Mesenchymal stem cell (in vitro differentiated cells and primary cell): ENCODE measurements at regions not wholly inside any gene's neighbourhood (a gene's known extent, or its start where the extent isn't known, plus 50 kb on each side); places are given as distances from the start of the nearest gene placed in this dataset.

Experiments
- DNase-seq: peaks from one replicate; pipeline ENCODE4 v3.0.0-alpha.2; 2013
- H2AFZ ChIP-seq: one replicate; pipeline ENCODE4 v1.6.1; 2013; ENCODE audit warnings: low read depth, mild to moderate bottlenecking, control low read depth, inconsistent platforms, low read length, moderate library complexity
- H2AK5ac ChIP-seq: 2 replicates; pipeline ENCODE4 v1.6.1; 2013; ENCODE audit warnings: low read length, moderate library complexity, mild to moderate bottlenecking, inconsistent platforms; ENCODE audit not compliant: severe bottlenecking
- H2BK120ac ChIP-seq: one replicate; pipeline ENCODE4 v1.6.1; 2013; ENCODE audit warnings: low read depth, mild to moderate bottlenecking, inconsistent platforms, low read length, moderate library complexity
- H2BK12ac ChIP-seq, 2 experiments: one replicate each; pipeline ENCODE4 v1.6.1; 2013; ENCODE audit warnings: inconsistent platforms in 2 of 2, low read length in 2 of 2, mild to moderate bottlenecking in 2 of 2, moderate library complexity in 2 of 2, control low read depth in 1 of 2
- H2BK15ac ChIP-seq: one replicate; pipeline ENCODE4 v1.6.1; 2013; ENCODE audit warnings: mild to moderate bottlenecking, low read depth, inconsistent platforms; ENCODE audit not compliant: poor library complexity, severe bottlenecking
- H2BK5ac ChIP-seq: 2 replicates; pipeline ENCODE4 v1.6.1; 2013; ENCODE audit warnings: low read depth, mild to moderate bottlenecking, low read length, control low read depth, inconsistent platforms; ENCODE audit not compliant: poor library complexity, severe bottlenecking
- H3K14ac ChIP-seq, 2 experiments: one replicate each; pipeline ENCODE4 v1.6.1; 2013; ENCODE audit warnings: inconsistent platforms in 2 of 2, low read length in 2 of 2, control low read depth in 1 of 2, mild to moderate bottlenecking in 1 of 2, moderate library complexity in 1 of 2
- H3K18ac ChIP-seq, 2 experiments: one replicate each; pipeline ENCODE4 v1.6.1; 2013; ENCODE audit warnings: inconsistent platforms in 2 of 2, low read length in 2 of 2, control low read depth in 1 of 2, low read depth in 1 of 2, mild to moderate bottlenecking in 1 of 2
- H3K23ac ChIP-seq, 2 experiments: one replicate each; pipeline ENCODE4 v1.6.1; 2013; ENCODE audit warnings: inconsistent platforms in 2 of 2, low read length in 2 of 2, mild to moderate bottlenecking in 2 of 2, moderate library complexity in 2 of 2, control low read depth in 1 of 2
- H3K27ac ChIP-seq: 2 replicates; pipeline ENCODE4 v1.5.1; 2013; ENCODE audit warnings: mild to moderate bottlenecking, moderate library complexity, low read length, control low read depth, inconsistent platforms; ENCODE audit not compliant: poor library complexity, severe bottlenecking
- H3K27me3 ChIP-seq, 2 experiments: 2 replicates each; pipeline versions ENCODE4 v1.6.1 to v1.7.0; 2013; ENCODE audit warnings: low read length in 2 of 2, mild to moderate bottlenecking in 2 of 2, moderate library complexity in 2 of 2, control low read depth in 1 of 2, inconsistent platforms in 1 of 2; ENCODE audit not compliant: control insufficient read depth in 1 of 2, insufficient read depth in 1 of 2
- H3K36me3 ChIP-seq, 2 experiments: 2 replicates each; pipeline versions ENCODE4 v1.6.1 to v1.7.0; 2013; ENCODE audit warnings: low read length in 2 of 2, control low read depth in 1 of 2, inconsistent platforms in 1 of 2, low read depth in 1 of 2, mild to moderate bottlenecking in 1 of 2; ENCODE audit not compliant: insufficient read depth in 2 of 2, control insufficient read depth in 1 of 2
- H3K4ac ChIP-seq, 2 experiments: one replicate each; pipeline ENCODE4 v1.6.1; 2013; ENCODE audit warnings: inconsistent platforms in 2 of 2, low read length in 2 of 2, mild to moderate bottlenecking in 2 of 2, moderate library complexity in 2 of 2, control low read depth in 1 of 2, low read depth in 1 of 2
- H3K4me1 ChIP-seq: 2 replicates; pipeline ENCODE4 v1.6.1; 2013; ENCODE audit warnings: low read depth, low read length, control low read depth; ENCODE audit not compliant: control insufficient read depth, insufficient read depth
- H3K4me2 ChIP-seq: 2 replicates; pipeline ENCODE4 v1.6.1; 2013; ENCODE audit warnings: low read length, mild to moderate bottlenecking, inconsistent platforms; ENCODE audit not compliant: poor library complexity, severe bottlenecking
- H3K4me3 ChIP-seq, 2 experiments: 2 replicates each; pipeline versions ENCODE4 v1.5.1 to v1.7.0; 2013; ENCODE audit warnings: low read length in 2 of 2, mild to moderate bottlenecking in 2 of 2, control low read depth in 1 of 2, low read depth in 1 of 2; ENCODE audit not compliant: insufficient read depth in 1 of 2
- H3K79me1 ChIP-seq: replicated peaks from 2 replicates; pipeline ENCODE4 v1.6.1; 2013; ENCODE audit warnings: mild to moderate bottlenecking, control low read depth, low read length, inconsistent platforms; ENCODE audit not compliant: poor library complexity, severe bottlenecking
- H3K9ac ChIP-seq: 2 replicates; pipeline ENCODE4 v1.7.0; 2013; ENCODE audit warnings: mild to moderate bottlenecking, low read length, moderate library complexity
- H3K9me3 ChIP-seq: 2 replicates; pipeline ENCODE4 v1.7.0; 2013; ENCODE audit warnings: mild to moderate bottlenecking, low read length; ENCODE audit not compliant: control insufficient read depth
- H4K8ac ChIP-seq: one replicate; pipeline ENCODE4 v1.6.1; 2013; ENCODE audit warnings: inconsistent platforms, mild to moderate bottlenecking, low read length, moderate library complexity
- H4K91ac ChIP-seq: one replicate; pipeline ENCODE4 v1.6.1; 2013; ENCODE audit warnings: mild to moderate bottlenecking, low read length, inconsistent platforms
- WGBS: methylation state at CpG from one replicate; pipeline ENCODE4 v1.1.7; 2013; ENCODE audit warnings: mixed read lengths; 5-methylcytosine and 5-hydroxymethylcytosine counted together

DNA sequence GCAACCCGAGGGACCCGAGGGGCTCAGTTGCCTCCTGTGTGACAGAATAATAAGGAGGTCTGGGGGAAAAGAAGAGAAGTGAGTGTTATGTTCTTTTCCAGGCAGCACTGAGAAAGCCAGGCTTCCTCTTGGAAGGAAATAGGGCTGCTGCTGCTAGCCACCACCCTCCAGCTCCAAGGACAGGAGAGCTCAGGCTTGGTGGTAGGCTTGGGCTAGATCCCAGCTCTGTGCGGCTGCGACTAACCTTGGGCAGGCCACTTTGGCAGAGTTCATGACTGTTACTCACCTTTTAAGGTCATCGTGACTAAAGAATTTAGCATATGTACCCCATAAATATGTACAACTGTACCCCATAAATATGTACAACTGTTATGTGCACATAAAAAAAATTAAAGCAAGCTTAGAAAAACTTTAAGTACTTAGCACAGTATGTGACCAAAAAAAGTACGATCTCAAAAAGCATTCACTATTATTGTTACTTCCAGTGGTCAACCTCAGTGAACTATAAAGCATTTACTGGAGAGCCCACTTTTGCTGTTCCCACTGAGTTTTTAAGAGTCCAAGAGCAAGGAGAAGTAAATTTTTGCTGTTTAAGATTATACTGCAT lies 124.7 kb upstream of the POU2AF2 start:
- Histone ChIP-seq H3K79me1 (no peaks in the 10 kb centered on the region), H3K36me3 (no peaks in the 10 kb centered on the region), H4K8ac (no peak overlapping the region), H2BK120ac (no peak overlapping the region), H3K9ac (no peak overlapping the region), H3K14ac (no peak overlapping the region), H3K4me1 (no peaks in the 10 kb centered on the region), H2BK12ac (no peak overlapping the region), H2BK15ac (no peak overlapping the region), H3K4me2 (no peak overlapping the region), H2AK5ac (no peak overlapping the region), H2BK5ac (no peak overlapping the region), H3K27ac (no peak overlapping the region), H3K4me3 (no peak overlapping the region), H3K23ac (peak overlapping the region in 1 of 2 experiments; percentile 87), H3K4ac (no peak overlapping the region), H3K9me3 (no peaks in the 10 kb centered on the region), H2AFZ (no peak overlapping the region), H3K18ac (no peak overlapping the region), H4K91ac (no peak overlapping the region), H3K27me3 (no peaks in the 10 kb centered on the region)
- DNase-seq, result no peak
- WGBS, result 91% methylated on average over 4 of the region's 6 CpGs

DNA sequence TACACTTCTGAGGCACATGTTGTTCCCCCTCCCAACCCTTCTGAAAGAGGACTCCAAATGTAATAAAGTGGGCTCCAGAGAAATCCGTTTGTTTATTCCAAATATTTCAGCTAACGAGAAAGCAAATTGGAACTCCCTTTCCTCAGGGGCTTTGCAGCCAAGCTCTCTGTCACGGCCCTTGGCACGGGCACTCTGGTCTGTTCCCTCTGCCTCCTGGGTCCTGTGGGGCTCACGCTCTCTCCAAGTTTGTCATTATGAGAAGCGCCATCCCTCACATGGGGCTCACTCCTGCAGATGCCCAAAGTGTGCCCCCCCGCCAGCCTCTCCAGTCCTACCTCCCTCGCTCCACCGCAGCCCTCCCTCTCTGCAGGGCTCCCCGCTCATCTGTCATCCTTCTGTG lies 125.4 kb upstream of the POU2AF2 start:
- Histone ChIP-seq H3K27ac (no peak overlapping the region), H4K8ac (no peak overlapping the region), H3K23ac (no peak overlapping the region), H3K4me2 (no peak overlapping the region), H4K91ac (no peak overlapping the region), H3K9ac (no peak overlapping the region), H3K4me1 (no peaks in the 10 kb centered on the region), H2BK120ac (no peak overlapping the region), H2BK12ac (no peak overlapping the region), H2BK15ac (no peak overlapping the region), H3K4ac (no peak overlapping the region), H3K79me1 (no peaks in the 10 kb centered on the region), H3K4me3 (no peak overlapping the region), H3K14ac (no peak overlapping the region), H2AK5ac (no peak overlapping the region), H3K9me3 (no peaks in the 10 kb centered on the region), H3K36me3 (no peaks in the 10 kb centered on the region), H3K18ac (no peak overlapping the region), H2BK5ac (no peak overlapping the region), H3K27me3 (no peaks in the 10 kb centered on the region), H2AFZ (no peak overlapping the region)
- DNase-seq, result no peak
- WGBS, result 84% methylated on average over 10 of the region's 10 CpGs

DNA sequence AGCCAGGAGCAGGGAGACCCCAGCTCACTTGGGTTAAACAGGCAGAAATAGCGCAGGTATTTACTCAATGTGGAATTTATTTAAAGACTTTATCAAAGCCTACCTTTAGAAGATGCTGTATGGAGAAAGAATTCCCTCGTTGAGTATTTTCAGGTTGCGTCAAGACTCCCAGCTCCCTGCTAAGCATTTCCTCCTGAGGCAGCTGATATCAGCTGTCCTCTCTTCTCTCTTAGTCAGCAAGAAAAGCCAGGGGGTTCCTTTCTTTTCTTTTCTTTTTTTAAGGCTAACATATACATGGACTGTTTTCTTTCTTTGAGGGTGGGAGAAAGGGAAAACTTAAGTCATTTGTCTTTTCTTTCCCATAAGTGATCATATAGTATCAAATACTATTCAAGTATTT lies 125.8 kb upstream of the POU2AF2 start:
- no peaks in the 10 kb centered on the region for H3K4me1 ChIP-seq
- no peaks in the 10 kb centered on the region for H3K27me3 ChIP-seq
- H2BK5ac ChIP-seq, result no peak overlapping the region
- H3K27ac ChIP-seq, result no peak overlapping the region
- no peak overlapping the region for H2BK15ac ChIP-seq
- WGBS, result 73% methylated on average over 2 of the region's 3 CpGs
- DNase-seq, result no peak
- H2BK12ac ChIP-seq, result no peak overlapping the region
- H3K4me3 ChIP-seq, result no peak overlapping the region
- no peak overlapping the region for H2BK120ac ChIP-seq
- H2AK5ac ChIP-seq, result no peak overlapping the region
- H3K14ac ChIP-seq, result no peak overlapping the region
- H3K36me3 ChIP-seq, result no peaks in the 10 kb centered on the region
- H3K79me1 ChIP-seq, result no peaks in the 10 kb centered on the region
- H3K18ac ChIP-seq, result no peak overlapping the region
- no peaks in the 10 kb centered on the region for H3K9me3 ChIP-seq
- H4K8ac ChIP-seq, result no peak overlapping the region
- no peak overlapping the region for H4K91ac ChIP-seq
- no peak overlapping the region for H3K4me2 ChIP-seq
- no peak overlapping the region for H3K23ac ChIP-seq
- H3K9ac ChIP-seq, result no peak overlapping the region
- H3K4ac ChIP-seq, result no peak overlapping the region
- H2AFZ ChIP-seq, result no peak overlapping the region

DNA sequence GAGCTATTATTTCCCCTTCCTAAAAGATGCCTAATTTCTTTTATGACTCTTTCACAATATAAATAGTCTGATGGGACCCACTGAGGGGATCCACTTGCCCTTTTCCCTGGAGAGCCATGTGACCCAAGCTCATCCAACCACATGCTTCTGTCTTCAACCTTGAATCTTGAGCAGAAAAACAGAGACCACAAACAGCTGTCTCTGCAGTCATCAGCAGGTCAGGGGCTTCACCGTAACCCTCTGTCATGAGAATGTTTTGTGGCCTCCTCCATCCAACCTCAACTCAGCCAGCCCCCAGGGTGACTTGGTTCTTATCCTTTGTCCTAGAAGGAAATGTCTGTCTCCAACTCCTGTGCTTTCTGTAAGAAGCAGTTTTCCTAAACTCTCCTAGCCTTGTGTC lies 129.6 kb upstream of the POU2AF2 start:
- H4K91ac ChIP-seq, result no peak overlapping the region
- no peak overlapping the region for H2BK12ac ChIP-seq
- no peak overlapping the region for H3K4ac ChIP-seq
- H3K18ac ChIP-seq, result no peak overlapping the region
- no peaks in the 10 kb centered on the region for H3K36me3 ChIP-seq
- no peak overlapping the region for H3K9ac ChIP-seq
- no peaks in the 10 kb centered on the region for H3K9me3 ChIP-seq
- no peak overlapping the region for H2BK5ac ChIP-seq
- no peaks in the 10 kb centered on the region for H3K27me3 ChIP-seq
- H2AK5ac ChIP-seq, result no peak overlapping the region
- no peak overlapping the region for H3K4me2 ChIP-seq
- H4K8ac ChIP-seq, result no peak overlapping the region
- no peak overlapping the region for H3K14ac ChIP-seq
- no peak overlapping the region for H3K4me3 ChIP-seq
- H3K27ac ChIP-seq, result no peak overlapping the region
- no peak overlapping the region for H2BK120ac ChIP-seq
- no peaks in the 10 kb centered on the region for H3K4me1 ChIP-seq
- DNase-seq, result no peak
- no peaks in the 10 kb centered on the region for H3K79me1 ChIP-seq
- H3K23ac ChIP-seq, result no peak overlapping the region
- no peak overlapping the region for H2AFZ ChIP-seq
- no peak overlapping the region for H2BK15ac ChIP-seq
- WGBS, result 42% methylated on average over 1 of the region's 1 CpG
